ENCODE measurements at regions not wholly inside any gene's neighbourhood (a gene's known extent, or its start where the extent isn't known, plus 50 kb on each side); places are given as distances from the start of the nearest gene placed in this dataset.

- Histone ChIP-seq H3K27ac (ENCODE audit: low read depth in 1 of 2, low read length in 2 of 2) (no peak overlapping the region), H3K9ac (ENCODE audit: low read depth in 1 of 2, low read length in 2 of 2) (no peak overlapping the region), H3K4me1 (ENCODE audit: control insufficient read depth in 4 of 4, insufficient read depth in 4 of 4, low read length in 3 of 4) (no peaks in the 10 kb centered on the region), H3K9me3 (ENCODE audit: control insufficient read depth in 4 of 4, low read length in 3 of 4) (no peaks in the 10 kb centered on the region), H3K27me3 (ENCODE audit: control insufficient read depth in 4 of 4, insufficient read depth in 4 of 4, low read length in 3 of 4) (no peaks in the 10 kb centered on the region), H3K36me3 (ENCODE audit: control insufficient read depth in 4 of 4, insufficient read depth in 3 of 4, low read depth in 1 of 4, low read length in 3 of 4) (no peaks in the 10 kb centered on the region), H3K4me3 (ENCODE audit: low read depth in 1 of 3, low read length in 3 of 3) (no peak overlapping the region)
- 75% methylated on average over 4 of the region's 4 CpGs for WGBS
- no peak for DNase-seq (ENCODE audit: low spot score)
- TF ChIP-seq EGR1 (IDR thresholded peaks at IDR 0.05; ENCODE audit: low read depth in 2 of 2): no peak
- no peak for TF ChIP-seq ATF3 (IDR thresholded peaks at IDR 0.05)
- TF ChIP-seq JUND (IDR thresholded peaks at IDR 0.05): no peak
- TF ChIP-seq HNF4G (IDR thresholded peaks at IDR 0.05): no peak
- TF ChIP-seq MAX (IDR thresholded peaks at IDR 0.05): no peak
- TF ChIP-seq GABPA (IDR thresholded peaks at IDR 0.05 in 1 of 2, conservative IDR thresholded peaks at IDR 0.05 in 1 of 2): no peak
- no peak for TF ChIP-seq NR2F2 (IDR thresholded peaks at IDR 0.05)
- TF ChIP-seq CTCF (IDR thresholded peaks at IDR 0.05; ENCODE audit: low read depth, low read length, missing input control): no peak
- TF ChIP-seq YY1 (IDR thresholded peaks at IDR 0.05): no peak
- TF ChIP-seq RXRA (IDR thresholded peaks at IDR 0.05): no peak
- no peak for TF ChIP-seq SP1 (IDR thresholded peaks at IDR 0.05)
- no peak for TF ChIP-seq RAD21 (IDR thresholded peaks at IDR 0.05)
- no peak for TF ChIP-seq HNF4A (conservative IDR thresholded peaks at IDR 0.05)
- no peak for TF ChIP-seq FOXA2 (IDR thresholded peaks at IDR 0.05)
- TF ChIP-seq REST (IDR thresholded peaks at IDR 0.05): no peak
- no peak for TF ChIP-seq ZBTB33 (IDR thresholded peaks at IDR 0.05)
- TF ChIP-seq FOXA1 (IDR thresholded peaks at IDR 0.05): no peak
Measured at GRCh38 chr3:80043226-80043625, 275.4 kb upstream of the ROBO1 start.

- H3K4me1 ChIP-seq (ENCODE audit: control insufficient read depth in 4 of 4, insufficient read depth in 4 of 4, low read length in 3 of 4): no peaks in the 10 kb centered on the region
- no peak for DNase-seq (ENCODE audit: low spot score)
- no peaks in the 10 kb centered on the region for H3K9me3 ChIP-seq (ENCODE audit: control insufficient read depth in 4 of 4, low read length in 3 of 4)
- no peak overlapping the region for H3K4me3 ChIP-seq (ENCODE audit: low read depth in 1 of 3, low read length in 3 of 3)
- H3K36me3 ChIP-seq (ENCODE audit: control insufficient read depth in 4 of 4, insufficient read depth in 3 of 4, low read depth in 1 of 4, low read length in 3 of 4): no peaks in the 10 kb centered on the region
- no peaks in the 10 kb centered on the region for H3K27me3 ChIP-seq (ENCODE audit: control insufficient read depth in 4 of 4, insufficient read depth in 4 of 4, low read length in 3 of 4)
- WGBS: 62% methylated on average over 2 of the region's 2 CpGs
- H3K27ac ChIP-seq (ENCODE audit: low read depth in 1 of 2, low read length in 2 of 2): no peak overlapping the region
- H3K9ac ChIP-seq (ENCODE audit: low read depth in 1 of 2, low read length in 2 of 2): no peak overlapping the region
- TF ChIP-seq YY1 (IDR thresholded peaks at IDR 0.05) (no peak), RXRA (IDR thresholded peaks at IDR 0.05) (no peak), FOXA1 (IDR thresholded peaks at IDR 0.05) (no peak), HNF4G (IDR thresholded peaks at IDR 0.05) (no peak), FOXA2 (IDR thresholded peaks at IDR 0.05) (no peak), JUND (IDR thresholded peaks at IDR 0.05) (no peak), NR2F2 (IDR thresholded peaks at IDR 0.05) (no peak), GABPA (IDR thresholded peaks at IDR 0.05 in 1 of 2, conservative IDR thresholded peaks at IDR 0.05 in 1 of 2) (no peak), MAX (IDR thresholded peaks at IDR 0.05) (no peak), SP1 (IDR thresholded peaks at IDR 0.05) (no peak), RAD21 (IDR thresholded peaks at IDR 0.05) (no peak), EGR1 (IDR thresholded peaks at IDR 0.05; ENCODE audit: low read depth in 2 of 2) (no peak), ATF3 (IDR thresholded peaks at IDR 0.05) (no peak), TAF1 (conservative IDR thresholded peaks at IDR 0.05) (no peak), ZBTB33 (IDR thresholded peaks at IDR 0.05) (no peak)
Measured at GRCh38 chr3:80040067-80040466, 272.3 kb upstream of the ROBO1 start.
